HG03442 (cell line): ENCODE measurements at regions not wholly inside any gene's neighbourhood (a gene's known extent, or its start where the extent isn't known, plus 50 kb on each side); places are given as distances from the start of the nearest gene placed in this dataset.

Source experiments
- ATAC-seq: cut with Tn5 transposase; IDR thresholded peaks from one replicate; pipeline ENCODE4 v1.9.1; 2021; ENCODE audit warnings: mild to moderate bottlenecking, moderate library complexity; ENCODE audit not compliant: unreplicated experiment

GRCh38 chr2:225340923-225341322, 58.6 kb upstream of the NYAP2 start:
- no peak for ATAC-seq

GRCh38 chr2:225337183-225337582, 62.3 kb upstream of the NYAP2 start:
- no peak for ATAC-seq

DNA sequence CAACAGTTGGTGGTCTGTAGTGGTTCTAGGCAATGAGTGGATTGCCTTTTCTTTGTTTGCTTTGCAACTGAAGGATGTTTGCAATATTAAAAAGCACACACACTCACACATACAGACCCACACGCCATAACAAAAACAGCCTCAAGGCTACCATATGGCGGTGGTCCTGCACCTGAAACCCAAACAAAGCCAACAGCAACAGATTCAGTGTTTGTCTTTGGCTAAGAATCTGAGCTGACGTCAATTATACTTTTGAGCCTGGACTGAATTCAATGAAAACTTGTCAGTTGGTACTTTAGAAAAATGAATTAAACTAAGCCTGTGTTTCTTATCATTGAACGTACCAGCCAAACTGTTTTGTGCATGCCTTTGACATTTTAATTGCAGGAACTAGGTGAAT, 65.0 kb upstream of the NYAP2 start:
- no peak for ATAC-seq

DNA sequence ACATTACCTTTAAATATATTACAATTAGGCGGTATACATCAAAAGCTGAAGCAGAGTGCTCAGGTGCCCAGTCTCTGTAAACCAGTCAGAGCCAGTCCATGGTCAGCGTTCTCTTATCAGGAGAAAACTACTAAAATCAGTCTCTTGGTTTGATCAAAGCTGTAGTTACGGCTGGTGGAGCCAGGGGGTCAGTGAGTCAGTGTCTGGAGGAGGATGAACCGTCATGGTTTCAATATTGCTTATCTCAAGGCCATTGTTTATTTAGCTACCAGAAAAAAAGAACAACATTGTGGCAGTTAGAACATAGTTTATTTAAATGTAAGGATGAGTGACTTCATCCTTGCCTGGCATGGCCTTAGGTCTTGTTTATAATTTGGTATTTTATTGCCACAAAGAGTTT, 71.3 kb upstream of the NYAP2 start:
- ATAC-seq, result no peak

DNA sequence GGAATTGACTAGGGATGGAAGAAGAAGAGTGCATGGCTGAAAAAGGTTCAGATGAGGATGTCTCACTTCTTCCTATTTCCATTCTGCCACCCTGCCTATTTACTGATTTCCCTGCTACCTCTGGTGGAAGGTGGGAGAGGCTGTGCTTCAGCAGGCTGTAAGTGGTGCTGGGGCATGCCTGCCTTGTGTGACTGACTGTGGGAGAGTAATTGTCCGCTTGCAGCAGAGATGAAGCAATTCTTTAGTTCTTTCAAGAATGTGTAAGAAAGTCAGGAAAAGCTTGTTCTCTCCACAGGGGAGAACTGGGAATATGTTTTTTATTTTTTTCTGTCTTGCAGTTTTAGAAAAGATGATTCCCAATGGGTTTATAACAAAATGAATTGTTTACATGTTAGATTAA, 72.5 kb upstream of the NYAP2 start:
- no peak for ATAC-seq

DNA sequence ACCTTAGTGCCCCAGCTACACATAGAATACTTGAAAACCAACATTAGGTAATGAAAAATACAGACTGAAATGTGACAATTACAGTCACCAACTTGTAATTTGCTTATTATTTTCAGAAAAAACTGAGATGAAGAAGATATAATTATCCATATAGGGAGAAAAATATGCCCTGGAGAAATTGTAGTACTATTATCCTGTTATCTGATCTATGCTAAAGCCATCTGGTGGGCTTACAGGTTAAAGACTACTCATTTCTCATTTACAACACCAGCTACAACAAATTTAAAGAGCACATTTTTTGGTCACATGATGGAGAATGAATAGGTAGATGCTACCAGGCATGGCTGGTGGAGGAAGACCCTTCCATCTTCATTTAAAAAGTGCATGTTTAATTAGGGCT, 79.6 kb upstream of the NYAP2 start:
- ATAC-seq, result no peak

DNA sequence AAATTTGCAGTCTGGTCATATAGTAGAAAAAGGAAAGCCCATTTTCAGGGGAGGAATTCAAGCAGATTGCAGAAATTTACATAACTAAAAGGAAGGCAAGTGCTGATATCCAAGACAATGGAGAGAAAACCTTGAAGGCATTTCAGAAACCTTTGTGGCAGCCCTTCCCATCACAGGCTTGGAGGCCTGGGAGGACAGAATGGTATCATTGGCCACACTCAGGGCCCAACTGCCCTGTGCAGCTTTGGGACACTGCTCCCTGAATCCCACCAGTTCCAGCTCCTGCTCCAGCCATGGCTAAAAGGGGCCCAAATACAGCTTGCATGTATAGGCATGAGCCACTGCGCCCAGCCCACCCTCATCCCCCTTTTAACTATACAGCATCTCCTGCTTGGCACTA, 81.1 kb upstream of the NYAP2 start:
- no peak for ATAC-seq

GRCh38 chr2:225317186-225317585, 82.3 kb upstream of the NYAP2 start:
- no peak for ATAC-seq

- no peak for ATAC-seq
Measured at GRCh38 chr2:225310745-225311144, 88.8 kb upstream of the NYAP2 start.

DNA sequence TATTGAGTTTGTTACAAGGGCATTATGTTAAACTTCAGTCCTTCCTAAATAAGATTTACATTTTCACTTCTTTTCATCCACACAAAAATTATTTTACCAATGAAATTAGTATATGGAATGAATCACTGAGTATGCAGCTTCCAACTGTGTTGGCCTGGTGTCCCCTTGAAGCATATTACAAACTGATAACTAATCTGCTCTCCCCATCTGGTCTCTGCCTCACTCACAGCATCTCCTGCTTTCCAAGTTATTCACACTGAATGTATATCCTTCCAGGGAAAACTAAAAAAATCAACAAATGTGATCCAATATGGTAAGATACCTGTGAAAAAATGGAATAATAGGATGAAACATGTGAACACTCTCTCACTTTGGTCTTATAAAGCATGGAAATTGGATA, 90.0 kb upstream of the NYAP2 start:
- no peak for ATAC-seq

- ATAC-seq, result no peak
Measured at GRCh38 chr2:225296951-225297350, 102.6 kb upstream of the NYAP2 start.

GRCh38 chr2:225295102-225295501, 104.4 kb upstream of the NYAP2 start:
- no peak for ATAC-seq

DNA sequence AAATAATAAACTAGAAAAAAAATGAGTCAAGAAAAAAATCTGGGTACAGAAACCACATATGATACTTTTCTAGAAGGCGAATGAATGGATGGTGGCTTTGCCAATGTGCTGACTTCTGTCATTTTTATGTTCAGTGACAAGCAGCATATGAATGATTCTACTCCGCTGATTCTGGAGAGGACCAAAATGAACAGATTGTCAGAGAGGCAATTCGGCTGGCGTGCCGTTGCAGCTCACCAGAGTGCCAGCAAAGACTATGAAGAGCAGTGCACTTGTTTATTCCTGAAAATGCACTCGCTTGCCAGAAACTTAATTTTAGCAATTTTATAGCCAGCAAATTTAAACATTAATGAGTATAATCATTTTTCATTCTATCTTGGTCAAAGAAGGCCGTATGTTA, 105.9 kb upstream of the NYAP2 start:
- ATAC-seq, result no peak

- no peak for ATAC-seq
Measured at GRCh38 chr2:225290757-225291400, 108.6 kb upstream of the NYAP2 start.

- no peak for ATAC-seq
Measured at GRCh38 chr2:225289659-225290058, 109.9 kb upstream of the NYAP2 start.

DNA sequence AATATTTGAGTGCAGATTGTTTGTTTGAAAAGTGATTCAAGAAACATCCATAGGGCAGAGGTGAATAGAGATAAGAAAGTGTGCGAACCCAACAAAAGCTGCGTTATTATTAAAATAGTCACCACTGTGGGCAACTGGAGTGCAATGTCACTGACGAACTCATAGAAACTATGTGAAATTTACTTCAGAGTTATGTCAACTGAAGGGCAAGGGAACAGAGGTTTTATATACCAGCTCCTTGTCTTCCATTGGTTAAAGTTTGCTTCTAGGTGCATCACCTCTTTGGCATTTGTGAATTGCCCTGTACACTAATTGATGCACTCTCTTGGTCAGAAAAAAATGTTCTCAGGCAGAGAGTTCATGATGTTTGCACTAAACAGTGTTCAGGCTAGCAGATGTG, 110.5 kb upstream of the NYAP2 start:
- ATAC-seq, result no peak

DNA sequence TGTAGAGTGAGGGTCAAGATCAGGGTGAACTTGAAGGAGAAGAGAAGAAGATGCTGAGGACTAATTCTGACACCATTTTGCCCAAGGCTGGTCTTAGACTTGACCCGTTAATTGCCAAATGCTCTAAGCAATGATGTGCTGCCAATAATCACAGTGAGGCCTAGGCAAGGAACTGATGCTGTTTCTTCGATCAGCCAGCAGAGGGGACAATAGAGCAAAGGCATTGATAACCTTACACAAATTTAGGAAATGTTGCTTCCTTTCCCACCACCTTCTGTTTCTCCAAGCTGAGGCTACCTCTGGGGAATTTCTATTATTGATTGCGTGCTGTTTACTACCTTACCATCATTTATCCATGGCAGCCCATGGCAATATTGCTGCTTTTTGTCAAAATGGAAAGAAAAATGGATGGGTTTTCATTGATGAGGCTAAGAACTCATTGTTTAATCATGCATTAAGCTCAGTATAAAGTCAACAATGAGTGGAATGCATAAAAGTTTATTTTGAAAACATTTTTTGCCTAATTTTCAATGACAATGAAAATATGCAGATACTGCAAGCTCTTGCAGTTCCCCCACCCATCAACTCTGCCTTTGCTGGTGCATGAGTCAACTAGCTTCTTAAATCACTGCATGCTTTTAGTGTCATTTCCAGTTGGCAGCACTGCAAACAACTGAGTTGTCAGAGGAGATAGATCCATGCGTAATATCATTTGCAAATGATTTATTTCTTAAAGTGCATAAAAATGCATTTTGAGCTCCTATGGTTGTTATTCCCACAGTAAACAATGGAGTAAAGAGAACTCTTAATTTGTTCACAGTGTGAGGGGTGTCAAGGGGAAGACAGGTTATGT, 116.4 kb upstream of the NYAP2 start:
- peak; percentile 85 for ATAC-seq

DNA sequence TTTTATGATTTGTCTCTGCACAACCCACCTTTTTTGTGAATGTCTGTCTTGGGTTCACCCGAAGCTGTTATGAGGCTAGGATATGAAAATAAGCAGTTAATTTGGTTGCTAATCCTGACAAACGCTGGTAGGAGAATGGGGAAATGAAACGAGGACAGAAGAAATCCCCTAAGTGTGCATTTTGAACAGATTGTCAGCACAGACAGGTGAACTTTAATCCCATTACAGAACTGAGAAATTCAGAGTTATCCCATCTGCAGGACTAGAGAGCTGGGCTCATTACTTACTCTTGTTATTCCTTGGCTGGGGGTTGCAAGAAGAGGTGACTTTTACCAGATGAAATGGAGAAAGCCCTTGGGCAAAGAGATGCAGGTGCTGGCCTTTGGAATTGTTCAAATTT, 123.3 kb upstream of the NYAP2 start:
- peak; percentile 85 for ATAC-seq

GRCh38 chr2:225275443-225275842, 124.1 kb upstream of the NYAP2 start:
- no peak for ATAC-seq

GRCh38 chr2:225274751-225275150, 124.8 kb upstream of the NYAP2 start:
- ATAC-seq, result peak; percentile 19

- ATAC-seq, result no peak
Measured at GRCh38 chr2:225272173-225272572, 127.3 kb upstream of the NYAP2 start.

GRCh38 chr2:225270861-225271260, 128.6 kb upstream of the NYAP2 start:
- peak; percentile 100 for ATAC-seq

DNA sequence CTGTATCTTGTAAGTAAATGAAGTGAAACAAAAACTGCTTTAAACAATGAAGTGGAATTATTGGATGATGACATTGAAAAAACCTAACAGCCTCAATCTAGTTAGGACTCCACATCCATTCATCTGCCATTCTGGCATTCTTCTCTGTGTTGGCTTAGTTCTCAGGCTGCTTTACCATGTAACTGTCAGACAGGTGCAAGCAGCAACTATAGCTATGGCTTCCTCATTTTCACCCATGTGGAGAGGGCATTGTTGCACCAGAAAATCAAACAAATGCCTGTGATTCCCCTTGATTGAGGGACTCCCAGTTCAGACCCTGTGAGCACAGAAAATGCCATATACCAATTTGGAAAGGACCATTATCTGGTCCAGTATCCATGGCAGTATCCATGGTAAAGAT, 129.5 kb upstream of the NYAP2 start:
- ATAC-seq, result no peak
